SU-DHL-6 (cell line): ENCODE measurements at regions not wholly inside any gene's neighbourhood (a gene's known extent, or its start where the extent isn't known, plus 50 kb on each side); places are given as distances from the start of the nearest gene placed in this dataset.

ENCODE experiments used
- EZH2phosphoT487 ChIP-seq: fragments of 200-600 bp; sonication (generic), shearing (Covaris generic); conservative IDR thresholded peaks from 2 replicates; pipeline ENCODE4 v1.6.1; 2018; ENCODE audit warnings: mild to moderate bottlenecking, antibody characterized with exemption, low read length, moderate library complexity, mixed read lengths
- TF ChIP-seq, protein P1 (sequence below): fragments of 200-600 bp; sonication (generic); IDR thresholded peaks from one replicate; pipeline ENCODE4 v1.5.1; 2017; ENCODE audit warnings: antibody characterized with exemption, mild to moderate bottlenecking, low read length, moderate library complexity; ENCODE audit not compliant: insufficient read depth, poor library complexity, severe bottlenecking

DNA sequence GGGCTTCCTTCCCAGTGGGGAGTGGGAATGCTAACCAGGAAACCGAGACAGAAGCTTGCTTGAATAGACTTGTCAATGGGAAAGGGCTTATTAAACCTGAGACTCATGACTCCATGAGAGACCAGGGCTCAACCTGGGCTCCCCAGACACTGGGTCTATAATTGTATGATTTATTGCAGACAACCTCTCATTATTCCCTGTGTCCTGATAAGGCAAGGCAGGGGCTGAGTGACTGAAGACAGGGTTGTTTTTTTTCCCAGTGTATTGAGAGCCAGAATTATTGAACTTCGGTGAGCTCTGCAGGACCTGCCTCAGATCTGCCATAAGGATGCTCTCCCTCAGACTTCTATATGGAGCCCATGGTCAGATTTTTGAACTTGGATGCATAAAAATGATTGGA, 79.5 kb upstream of the KLHL25 start:
- TF ChIP-seq, protein P1, sequence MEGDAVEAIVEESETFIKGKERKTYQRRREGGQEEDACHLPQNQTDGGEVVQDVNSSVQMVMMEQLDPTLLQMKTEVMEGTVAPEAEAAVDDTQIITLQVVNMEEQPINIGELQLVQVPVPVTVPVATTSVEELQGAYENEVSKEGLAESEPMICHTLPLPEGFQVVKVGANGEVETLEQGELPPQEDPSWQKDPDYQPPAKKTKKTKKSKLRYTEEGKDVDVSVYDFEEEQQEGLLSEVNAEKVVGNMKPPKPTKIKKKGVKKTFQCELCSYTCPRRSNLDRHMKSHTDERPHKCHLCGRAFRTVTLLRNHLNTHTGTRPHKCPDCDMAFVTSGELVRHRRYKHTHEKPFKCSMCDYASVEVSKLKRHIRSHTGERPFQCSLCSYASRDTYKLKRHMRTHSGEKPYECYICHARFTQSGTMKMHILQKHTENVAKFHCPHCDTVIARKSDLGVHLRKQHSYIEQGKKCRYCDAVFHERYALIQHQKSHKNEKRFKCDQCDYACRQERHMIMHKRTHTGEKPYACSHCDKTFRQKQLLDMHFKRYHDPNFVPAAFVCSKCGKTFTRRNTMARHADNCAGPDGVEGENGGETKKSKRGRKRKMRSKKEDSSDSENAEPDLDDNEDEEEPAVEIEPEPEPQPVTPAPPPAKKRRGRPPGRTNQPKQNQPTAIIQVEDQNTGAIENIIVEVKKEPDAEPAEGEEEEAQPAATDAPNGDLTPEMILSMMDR, result no peak
- no peak for TF ChIP-seq EZH2phosphoT487
